PC-3 (cell line): ENCODE measurements at regions not wholly inside any gene's neighbourhood (a gene's known extent, or its start where the extent isn't known, plus 50 kb on each side); places are given as distances from the start of the nearest gene placed in this dataset.

Source experiments
- ATAC-seq: fragments of 200-7000 bp; cut with Tn5 transposase; 2 replicates; pipeline ENCODE4 v1.9.1; 2020; ENCODE audit warnings: mild to moderate bottlenecking, moderate library complexity
- BruUV-seq: library from RNA; stranded (reverse); fragments of 400-500 nt; replicated peaks from 2 replicates; lab custom pipeline; 2021; lab: Mats Ljungman, UMichigan
- CTCF ChIA-PET: fragments of 300-600 bp; sonication (Branson Sonifier 250); formaldehyde crosslinking; loops from one replicate; lab custom pipeline; 2022; ENCODE audit warnings: antibody characterized with exemption; lab: Charles Lee
- POLR2A ChIA-PET: fragments of 300-600 bp; sonication (Branson Sonifier 250); formaldehyde crosslinking; loops from one replicate; lab custom pipeline; 2022; ENCODE audit warnings: antibody characterized with exemption; ENCODE audit not compliant: unreplicated experiment; lab: Charles Lee
- DNase-seq: peaks from one replicate; pipeline ENCODE4 v3.0.0-alpha.2; 2015
- H2AFZ ChIP-seq: fragments of 300-600 bp; sonication (generic); 2 replicates; pipeline ENCODE4 v1.6.0; 2016; ENCODE audit warnings: antibody characterized with exemption, low read length
- H3F3A ChIP-seq: fragments of 300-600 bp; sonication (generic); one replicate; pipeline ENCODE4 v1.6.0; 2017; ENCODE audit warnings: antibody characterized with exemption, low read length, control low read depth, mild to moderate bottlenecking; ENCODE audit not compliant: unreplicated experiment
- H3K27ac ChIP-seq: fragments of 300-600 bp; sonication (generic); 2 replicates; pipeline ENCODE4 v1.5.1; 2016; ENCODE audit warnings: mild to moderate bottlenecking, low read length
- H3K27me3 ChIP-seq: fragments of 300-600 bp; sonication (generic); 2 replicates; pipeline ENCODE4 v1.6.1; 2016; ENCODE audit warnings: low read length, mixed read lengths
- H3K36me3 ChIP-seq: fragments of 300-600 bp; sonication (generic); 2 replicates; pipeline ENCODE4 v1.6.1; 2016; ENCODE audit warnings: low read depth, mixed run types, low read length, mixed read lengths
- H3K4me1 ChIP-seq: fragments of 300-600 bp; sonication (generic); 2 replicates; pipeline ENCODE4 v1.5.1; 2016; ENCODE audit warnings: low read length; ENCODE audit not compliant: insufficient read depth
- H3K4me2 ChIP-seq: fragments of 300-600 bp; sonication (generic); 2 replicates; pipeline ENCODE4 v1.6.0; 2016; ENCODE audit warnings: low read length
- H3K4me3 ChIP-seq: fragments of 300-600 bp; sonication (generic); 2 replicates; pipeline ENCODE4 v1.5.1; 2016; ENCODE audit warnings: mild to moderate bottlenecking, low read length, mixed read lengths
- H3K79me2 ChIP-seq: fragments of 300-600 bp; sonication (generic); 2 replicates; pipeline ENCODE4 v1.6.1; 2017; ENCODE audit warnings: low read length, mixed read lengths
- H3K9ac ChIP-seq: fragments of 300-600 bp; sonication (generic); 2 replicates; pipeline ENCODE4 v1.6.0; 2016; ENCODE audit warnings: mild to moderate bottlenecking, low read length
- H3K9me2 ChIP-seq: fragments of 300-600 bp; sonication (generic); replicated peaks from 2 replicates; pipeline ENCODE4 v1.6.1; 2016; ENCODE audit warnings: mixed run types, low read length, mixed read lengths
- H3K9me3 ChIP-seq: fragments of 300-600 bp; sonication (generic); 2 replicates; pipeline ENCODE4 v1.6.1; 2016; ENCODE audit warnings: low read length, mixed read lengths
- H4K20me1 ChIP-seq: fragments of 300-600 bp; sonication (generic); 2 replicates; pipeline ENCODE4 v1.6.1; 2016; ENCODE audit warnings: low read length, mixed read lengths
- CTCF ChIP-seq: fragments of 300-600 bp; sonication (generic); conservative IDR thresholded peaks from 2 replicates; pipeline ENCODE4 v1.5.1; 2017; ENCODE audit warnings: antibody characterized with exemption, low read depth, mild to moderate bottlenecking, low read length
- EZH2 ChIP-seq: fragments of 300-600 bp; sonication (generic); IDR thresholded peaks from one replicate; pipeline ENCODE4 v1.6.1; 2017; ENCODE audit warnings: antibody characterized with exemption, mild to moderate bottlenecking, low read length; ENCODE audit not compliant: unreplicated experiment
- EZH2phosphoT487 ChIP-seq: fragments of 300-600 bp; sonication (generic); IDR thresholded peaks from 2 replicates; pipeline ENCODE4 v1.6.1; 2018; ENCODE audit warnings: mild to moderate bottlenecking, antibody characterized with exemption, low read length, borderline replicate concordance
- intact Hi-C: fragments of 100-400 bp; cut with micrococcal nuclease; formaldehyde crosslinking; loops from 2 replicates; pipeline ENCODE4 v1.9.0; 2023

GRCh38 chr6:14390805-14391204 is 273.2 kb downstream of the CD83 start:
- Histone ChIP-seq H4K20me1 (no peaks in the 10 kb centered on the region), H3K79me2 (no peaks in the 10 kb centered on the region), H2AFZ (no peak overlapping the region), H3K9ac (no peak overlapping the region), H3K27ac (no peak overlapping the region), H3K9me3 (no peaks in the 10 kb centered on the region), H3K4me2 (no peak overlapping the region), H3K36me3 (no peaks in the 10 kb centered on the region), H3K27me3 (no peaks in the 10 kb centered on the region), H3K4me3 (no peak overlapping the region), H3K4me1 (no peaks in the 10 kb centered on the region), H3F3A (no peaks in the 10 kb centered on the region), H3K9me2 (no peaks in the 10 kb centered on the region)
- no peak for TF ChIP-seq EZH2phosphoT487
- no peak for TF ChIP-seq CTCF
- TF ChIP-seq EZH2 = no peak
- CTCF ChIA-PET = no interaction called here
- ATAC-seq (no peak), DNase-seq (no peak)
- no TSS peak for BruUV-seq
- POLR2A ChIA-PET = interaction anchor here (0.6 kb wide), 1 partner anchor 447 kb away, joined by 3 read pairs; no protein-coding TSS in a partner anchor
- intact Hi-C loops = no loop called here

GRCh38 chr6:14393910-14394309 is 276.3 kb downstream of the CD83 start:
- H3K9me3 ChIP-seq = no peaks in the 10 kb centered on the region
- intact Hi-C loops = no loop called here
- no peaks in the 10 kb centered on the region for H4K20me1 ChIP-seq
- ATAC-seq = no peak
- no peak overlapping the region for H2AFZ ChIP-seq
- H3K9me2 ChIP-seq = no peaks in the 10 kb centered on the region
- H3K4me3 ChIP-seq = no peak overlapping the region
- no peaks in the 10 kb centered on the region for H3K27me3 ChIP-seq
- no peak for TF ChIP-seq EZH2
- no peak for TF ChIP-seq CTCF
- no peak for TF ChIP-seq EZH2phosphoT487
- ChIA-PET CTCF (no interaction called here), POLR2A (no interaction called here)
- H3K4me2 ChIP-seq = no peak overlapping the region
- no TSS peak for BruUV-seq
- DNase-seq = no peak
- no peak overlapping the region for H3K27ac ChIP-seq
- H3K9ac ChIP-seq = no peak overlapping the region
- no peaks in the 10 kb centered on the region for H3K79me2 ChIP-seq
- H3K36me3 ChIP-seq = no peaks in the 10 kb centered on the region
- peaks cover 4% of the 10 kb centered on the region; the same call in 1 of the 2 replicates for H3K4me1 ChIP-seq
- H3F3A ChIP-seq = no peaks in the 10 kb centered on the region

GRCh38 chr6:14396392-14396791 is 278.8 kb downstream of the CD83 start:
- Histone ChIP-seq H3K27me3 (no peaks in the 10 kb centered on the region), H3K27ac (no peak overlapping the region), H4K20me1 (no peaks in the 10 kb centered on the region), H3K4me3 (no peak overlapping the region), H2AFZ (no peak overlapping the region), H3K9ac (no peak overlapping the region), H3K4me2 (no peak overlapping the region), H3K9me2 (no peaks in the 10 kb centered on the region), H3K9me3 (no peaks in the 10 kb centered on the region), H3K4me1 (peaks cover 4% of the 10 kb centered on the region; the same call in 1 of the 2 replicates), H3K79me2 (no peaks in the 10 kb centered on the region), H3K36me3 (no peaks in the 10 kb centered on the region), H3F3A (no peaks in the 10 kb centered on the region)
- no peak for TF ChIP-seq CTCF
- TF ChIP-seq EZH2 = no peak
- TF ChIP-seq EZH2phosphoT487 = no peak
- CTCF ChIA-PET = interaction anchor here (0.6 kb wide), 1 partner anchor 141 kb away, joined by 3 read pairs; no protein-coding TSS in a partner anchor
- intact Hi-C loops = no loop called here
- DNase-seq (no peak), ATAC-seq (no peak)
- POLR2A ChIA-PET = no interaction called here
- no TSS peak for BruUV-seq
